Retinal pigment epithelial cell (primary cell): ENCODE measurements at regions not wholly inside any gene's neighbourhood (a gene's known extent, or its start where the extent isn't known, plus 50 kb on each side); places are given as distances from the start of the nearest gene placed in this dataset.
"Not testable (repeated sequence)": the region's sequence is repeated elsewhere in the genome, so short reads cannot be mapped to it uniquely, and the experiment has no call there.

Experiments
- DNase-seq: peaks from one replicate; pipeline ENCODE4 v3.0.0-alpha.2; 2010; ENCODE audit warnings: low read depth
- H3K4me3 ChIP-seq: 2 replicates; pipeline ENCODE4 v1.5.1; 2011; ENCODE audit warnings: mild to moderate bottlenecking, low read length, control low read depth, moderate library complexity
- CTCF ChIP-seq: conservative IDR thresholded peaks from 2 replicates; pipeline ENCODE4 v1.5.1; 2011; ENCODE audit warnings: low read depth, low read length, control low read depth, inconsistent platforms

GRCh38 chr11:112661571-112661970 lies 299.6 kb upstream of the NCAM1 start:
- no peak for TF ChIP-seq CTCF
- no peak for DNase-seq
- no peak overlapping the region for H3K4me3 ChIP-seq

- DNase-seq: no peak
- no peak for TF ChIP-seq CTCF
- no peak overlapping the region for H3K4me3 ChIP-seq
Measured at GRCh38 chr11:112662554-112662953, 298.7 kb upstream of the NCAM1 start.

- TF ChIP-seq CTCF: no peak
- DNase-seq: no peak
- no peak overlapping the region for H3K4me3 ChIP-seq
Measured at GRCh38 chr11:112663947-112664634, 297.1 kb upstream of the NCAM1 start.

GRCh38 chr11:112665291-112665690 lies 295.9 kb upstream of the NCAM1 start:
- no peak overlapping the region for H3K4me3 ChIP-seq
- no peak for TF ChIP-seq CTCF
- no peak for DNase-seq

GRCh38 chr11:112666253-112666652 lies 295.0 kb upstream of the NCAM1 start:
- no peak for TF ChIP-seq CTCF
- no peak overlapping the region for H3K4me3 ChIP-seq
- no peak for DNase-seq

GRCh38 chr11:112670806-112671570 lies 290.2 kb upstream of the NCAM1 start:
- H3K4me3 ChIP-seq: no peak overlapping the region
- DNase-seq: no peak
- no peak for TF ChIP-seq CTCF

GRCh38 chr11:112673401-112673800 lies 287.8 kb upstream of the NCAM1 start:
- DNase-seq, H3K4me3 ChIP-seq: not testable (repeated sequence)
